SU-DHL-6 (cell line): ENCODE measurements at regions not wholly inside any gene's neighbourhood (a gene's known extent, or its start where the extent isn't known, plus 50 kb on each side); places are given as distances from the start of the nearest gene placed in this dataset.

ENCODE experiments used
- H2AFZ ChIP-seq: fragments of 200-600 bp; sonication (generic); 2 replicates; pipeline ENCODE4 v1.6.1; 2014; ENCODE audit warnings: low read depth, mild to moderate bottlenecking, moderate library complexity, mixed read lengths, antibody characterized with exemption, low read length; ENCODE audit not compliant: severe bottlenecking
- H3F3A ChIP-seq: fragments of 200-600 bp; shearing (Covaris generic); 2 replicates; pipeline ENCODE4 v1.6.0; 2016; ENCODE audit warnings: antibody characterized with exemption, mild to moderate bottlenecking; ENCODE audit not compliant: insufficient read depth
- H3K27ac ChIP-seq: fragments of 200-600 bp; sonication (generic); 2 replicates; pipeline ENCODE4 v1.5.1; 2016; ENCODE audit warnings: low read depth, mild to moderate bottlenecking, low read length, moderate library complexity, mixed read lengths
- H3K27me3 ChIP-seq: fragments of 200-600 bp; sonication (generic), shearing (Covaris generic); 2 replicates; pipeline ENCODE4 v1.6.0; 2014; ENCODE audit warnings: mild to moderate bottlenecking, low read length
- H3K36me3 ChIP-seq: fragments of 200-600 bp; sonication (generic); 2 replicates; pipeline ENCODE4 v1.6.1; 2014; ENCODE audit warnings: mild to moderate bottlenecking, low read length, mixed read lengths
- H3K4me2 ChIP-seq: fragments of 300-600, 200-600 bp; shearing (Covaris generic), sonication (generic); 2 replicates; pipeline ENCODE4 v1.6.0; 2014; ENCODE audit warnings: low read length, low read depth, mild to moderate bottlenecking; ENCODE audit not compliant: poor library complexity, severe bottlenecking
- H3K4me3 ChIP-seq: fragments of 200-600 bp; sonication (generic); 2 replicates; pipeline ENCODE4 v1.5.1; 2014; ENCODE audit warnings: antibody characterized with exemption, low read length, mild to moderate bottlenecking, mixed read lengths; ENCODE audit not compliant: insufficient read depth, poor library complexity, severe bottlenecking
- H3K79me2 ChIP-seq: fragments of 200-600 bp; sonication (generic); 2 replicates; pipeline ENCODE4 v1.6.1; 2014; ENCODE audit warnings: mild to moderate bottlenecking, low read length, moderate library complexity; ENCODE audit not compliant: insufficient read depth
- H3K9ac ChIP-seq: fragments of 200-600 bp; sonication (generic); 2 replicates; pipeline ENCODE4 v1.7.0; 2014; ENCODE audit warnings: mild to moderate bottlenecking, low read length
- H3K9me2 ChIP-seq: fragments of 200-600 bp; sonication (generic); replicated peaks from 2 replicates; pipeline ENCODE4 v1.6.1; 2014; ENCODE audit warnings: low read length; ENCODE audit not compliant: insufficient read depth
- H3K9me3 ChIP-seq: fragments of 200-600 bp; sonication (generic); 2 replicates; pipeline ENCODE4 v1.6.1; 2014; ENCODE audit warnings: low read length, mixed read lengths; ENCODE audit not compliant: insufficient read depth
- H4K20me1 ChIP-seq: fragments of 200-600 bp; sonication (generic); 2 replicates; pipeline ENCODE4 v1.6.1; 2014; ENCODE audit warnings: low read depth, mild to moderate bottlenecking, antibody characterized with exemption, low read length, moderate library complexity, mixed read lengths
- EZH2phosphoT487 ChIP-seq: fragments of 200-600 bp; sonication (generic), shearing (Covaris generic); conservative IDR thresholded peaks from 2 replicates; pipeline ENCODE4 v1.6.1; 2018; ENCODE audit warnings: mild to moderate bottlenecking, antibody characterized with exemption, low read length, moderate library complexity, mixed read lengths
- TF ChIP-seq, protein P1 (sequence below): fragments of 200-600 bp; sonication (generic); IDR thresholded peaks from one replicate; pipeline ENCODE4 v1.5.1; 2017; ENCODE audit warnings: antibody characterized with exemption, mild to moderate bottlenecking, low read length, moderate library complexity; ENCODE audit not compliant: insufficient read depth, poor library complexity, severe bottlenecking

- no peaks in the 10 kb centered on the region for H3K9me3 ChIP-seq
- H3K36me3 ChIP-seq = no peaks in the 10 kb centered on the region
- no peak overlapping the region for H3K4me3 ChIP-seq
- H3K9me2 ChIP-seq = no peaks in the 10 kb centered on the region
- no peaks in the 10 kb centered on the region for H3K27me3 ChIP-seq
- H3K79me2 ChIP-seq = no peaks in the 10 kb centered on the region
- no peak overlapping the region for H3K27ac ChIP-seq
- H3K9ac ChIP-seq = no peak overlapping the region
- TF ChIP-seq, protein P1, sequence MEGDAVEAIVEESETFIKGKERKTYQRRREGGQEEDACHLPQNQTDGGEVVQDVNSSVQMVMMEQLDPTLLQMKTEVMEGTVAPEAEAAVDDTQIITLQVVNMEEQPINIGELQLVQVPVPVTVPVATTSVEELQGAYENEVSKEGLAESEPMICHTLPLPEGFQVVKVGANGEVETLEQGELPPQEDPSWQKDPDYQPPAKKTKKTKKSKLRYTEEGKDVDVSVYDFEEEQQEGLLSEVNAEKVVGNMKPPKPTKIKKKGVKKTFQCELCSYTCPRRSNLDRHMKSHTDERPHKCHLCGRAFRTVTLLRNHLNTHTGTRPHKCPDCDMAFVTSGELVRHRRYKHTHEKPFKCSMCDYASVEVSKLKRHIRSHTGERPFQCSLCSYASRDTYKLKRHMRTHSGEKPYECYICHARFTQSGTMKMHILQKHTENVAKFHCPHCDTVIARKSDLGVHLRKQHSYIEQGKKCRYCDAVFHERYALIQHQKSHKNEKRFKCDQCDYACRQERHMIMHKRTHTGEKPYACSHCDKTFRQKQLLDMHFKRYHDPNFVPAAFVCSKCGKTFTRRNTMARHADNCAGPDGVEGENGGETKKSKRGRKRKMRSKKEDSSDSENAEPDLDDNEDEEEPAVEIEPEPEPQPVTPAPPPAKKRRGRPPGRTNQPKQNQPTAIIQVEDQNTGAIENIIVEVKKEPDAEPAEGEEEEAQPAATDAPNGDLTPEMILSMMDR = no peak
- TF ChIP-seq EZH2phosphoT487 = no peak
- H3F3A ChIP-seq = no peaks in the 10 kb centered on the region
- no peak overlapping the region for H2AFZ ChIP-seq
- no peak overlapping the region for H3K4me2 ChIP-seq
- no peaks in the 10 kb centered on the region for H4K20me1 ChIP-seq
Observed at GRCh38 chrX:68920561-68920960, 91.7 kb downstream of the EFNB1 start.

GRCh38 chrX:68919707-68920106 is 90.9 kb downstream of the EFNB1 start:
- Histone ChIP-seq H3K4me3 (no peak overlapping the region), H3K9ac (no peak overlapping the region), H3K36me3 (no peaks in the 10 kb centered on the region), H4K20me1 (no peaks in the 10 kb centered on the region), H3K4me2 (no peak overlapping the region), H3K79me2 (no peaks in the 10 kb centered on the region), H2AFZ (no peak overlapping the region), H3F3A (no peaks in the 10 kb centered on the region), H3K27ac (no peak overlapping the region), H3K9me2 (no peaks in the 10 kb centered on the region), H3K27me3 (no peaks in the 10 kb centered on the region), H3K9me3 (no peaks in the 10 kb centered on the region)
- no peak for TF ChIP-seq EZH2phosphoT487
- TF ChIP-seq, protein P1 = no peak

DNA sequence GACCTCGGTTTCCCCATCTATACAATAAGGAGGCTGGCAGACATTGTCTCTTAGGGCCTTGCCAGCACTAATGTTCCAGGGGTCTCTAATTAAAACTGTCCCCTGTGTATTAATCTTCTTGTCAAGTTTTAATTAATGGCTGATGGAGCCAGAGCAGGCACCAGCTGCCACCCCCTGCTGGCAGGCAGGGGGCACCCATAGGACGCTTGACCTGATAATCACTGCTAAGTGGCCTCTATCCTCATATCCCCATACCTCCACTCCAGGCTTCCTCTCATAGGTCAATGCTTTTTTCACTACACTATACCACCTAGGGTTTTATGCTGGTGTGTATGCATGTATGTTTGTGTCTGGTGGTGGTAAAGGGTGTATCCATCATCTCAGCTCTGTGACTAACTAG is 89.4 kb downstream of the EFNB1 start:
- no peak overlapping the region for H3K4me3 ChIP-seq
- H3K4me2 ChIP-seq = no peak overlapping the region
- H3K27ac ChIP-seq = no peak overlapping the region
- H3K9me2 ChIP-seq = no peaks in the 10 kb centered on the region
- no peak overlapping the region for H3K9ac ChIP-seq
- H4K20me1 ChIP-seq = no peaks in the 10 kb centered on the region
- H2AFZ ChIP-seq = no peak overlapping the region
- H3K9me3 ChIP-seq = no peaks in the 10 kb centered on the region
- H3K27me3 ChIP-seq = no peaks in the 10 kb centered on the region
- H3K79me2 ChIP-seq = no peaks in the 10 kb centered on the region
- no peaks in the 10 kb centered on the region for H3K36me3 ChIP-seq
- no peaks in the 10 kb centered on the region for H3F3A ChIP-seq
- no peak for TF ChIP-seq EZH2phosphoT487
- TF ChIP-seq, protein P1 = no peak

DNA sequence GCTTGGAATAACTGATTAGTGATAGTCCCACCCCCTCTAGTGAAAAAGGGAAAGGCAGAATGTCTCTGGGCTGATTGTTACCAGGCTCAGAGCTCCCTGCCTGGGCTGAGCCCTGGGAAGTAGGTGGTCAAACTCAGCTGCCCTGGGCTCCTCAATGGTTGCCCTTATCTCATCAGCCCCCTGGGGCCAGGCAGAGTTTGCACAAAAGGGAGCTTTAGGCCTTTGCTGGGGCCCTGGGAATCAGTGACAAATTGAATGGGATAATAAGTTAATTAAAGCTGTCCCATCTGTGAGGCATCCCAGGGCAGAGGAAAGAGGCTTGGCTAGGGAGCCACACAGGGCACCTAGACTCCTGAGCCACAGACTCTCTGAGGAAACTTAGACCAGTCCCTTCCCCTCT is 89.0 kb downstream of the EFNB1 start:
- no peak for TF ChIP-seq EZH2phosphoT487
- TF ChIP-seq, protein P1 = no peak
- Histone ChIP-seq H3K27ac (no peak overlapping the region), H3K4me2 (no peak overlapping the region), H3K79me2 (no peaks in the 10 kb centered on the region), H3K9me2 (no peaks in the 10 kb centered on the region), H3K9me3 (no peaks in the 10 kb centered on the region), H2AFZ (no peak overlapping the region), H3K9ac (no peak overlapping the region), H3K36me3 (no peaks in the 10 kb centered on the region), H3K27me3 (no peaks in the 10 kb centered on the region), H3F3A (no peaks in the 10 kb centered on the region), H4K20me1 (no peaks in the 10 kb centered on the region), H3K4me3 (no peak overlapping the region)
